ENCODE measurements at regions not wholly inside any gene's neighbourhood (a gene's known extent, or its start where the extent isn't known, plus 50 kb on each side); places are given as distances from the start of the nearest gene placed in this dataset.
"Not testable (repeated sequence)": the region's sequence is repeated elsewhere in the genome, so short reads cannot be mapped to it uniquely, and the experiment has no call there.

- DNase-seq: no peak
Measured at GRCh38 chr5:99275128-99275527, 346.3 kb upstream of the CHD1 start.

- no peak for DNase-seq
Measured at GRCh38 chr5:99272576-99272975, 343.8 kb upstream of the CHD1 start.

GRCh38 chr5:99258819-99259218 lies 330.0 kb upstream of the CHD1 start:
- no peak for DNase-seq

GRCh38 chr5:99248066-99248465 lies 319.3 kb upstream of the CHD1 start:
- DNase-seq: no peak

- no peak for DNase-seq
Measured at GRCh38 chr5:99247346-99247745, 318.5 kb upstream of the CHD1 start.

GRCh38 chr5:99243111-99243510 lies 314.3 kb upstream of the CHD1 start:
- no peak for DNase-seq

GRCh38 chr5:99239826-99240360 lies 311.1 kb upstream of the CHD1 start:
- no peak for DNase-seq

- no peak for DNase-seq
Measured at GRCh38 chr5:99191206-99191745, 262.5 kb upstream of the CHD1 start.

- DNase-seq: no peak
Measured at GRCh38 chr5:99187611-99188010, 258.8 kb upstream of the CHD1 start.

- no peak for DNase-seq
Measured at GRCh38 chr5:99179206-99179605, 250.4 kb upstream of the CHD1 start.

GRCh38 chr5:99177796-99178195 lies 249.0 kb upstream of the CHD1 start:
- DNase-seq: no peak

- DNase-seq: no peak
Measured at GRCh38 chr5:99176186-99176585, 247.4 kb upstream of the CHD1 start.

- no peak for DNase-seq
Measured at GRCh38 chr5:99169309-99169708, 240.5 kb upstream of the CHD1 start.

- DNase-seq: not testable (repeated sequence)
Measured at GRCh38 chr5:99161538-99161937, 232.7 kb upstream of the CHD1 start.

- DNase-seq: no peak
Measured at GRCh38 chr5:99156688-99157087, 227.9 kb upstream of the CHD1 start.

GRCh38 chr5:99143283-99143795 lies 214.5 kb upstream of the CHD1 start:
- not testable (repeated sequence) for DNase-seq

- no peak for DNase-seq
Measured at GRCh38 chr5:99141534-99142128, 212.8 kb upstream of the CHD1 start.

- no peak for DNase-seq
Measured at GRCh38 chr5:99138911-99139310, 210.1 kb upstream of the CHD1 start.

GRCh38 chr5:99133921-99134320 lies 205.1 kb upstream of the CHD1 start:
- DNase-seq: no peak

- DNase-seq: no peak
Measured at GRCh38 chr5:99129768-99130501, 201.1 kb upstream of the CHD1 start.

- DNase-seq: no peak
Measured at GRCh38 chr5:99122976-99123375, 194.2 kb upstream of the CHD1 start.

GRCh38 chr5:99119326-99119725 lies 190.5 kb upstream of the CHD1 start:
- no peak for DNase-seq

- DNase-seq: no peak
Measured at GRCh38 chr5:99116526-99116925, 187.7 kb upstream of the CHD1 start.

- DNase-seq: no peak
Measured at GRCh38 chr5:99109894-99110293, 181.1 kb upstream of the CHD1 start.

Data from activated CD8-positive, alpha-beta memory T cell treated with anti-CD3 and anti-CD28 coated beads, Interleukin-2, amount 50 U/mL, for 4 hours (primary cell).